Fibroblast of pulmonary artery (primary cell): ENCODE measurements at regions not wholly inside any gene's neighbourhood (a gene's known extent, or its start where the extent isn't known, plus 50 kb on each side); places are given as distances from the start of the nearest gene placed in this dataset.

Source experiments
- DNase-seq: peaks from one replicate; pipeline ENCODE4 v3.0.0-alpha.2; 2010; ENCODE audit warnings: low read depth
- H3K4me3 ChIP-seq: replicated peaks from 2 replicates; pipeline ENCODE4 v1.5.1; 2011; ENCODE audit warnings: low read depth, mild to moderate bottlenecking, control low read depth, low read length, moderate library complexity
- CTCF ChIP-seq: IDR thresholded peaks from 2 replicates; pipeline ENCODE4 v1.5.1; 2011; ENCODE audit warnings: mild to moderate bottlenecking, control low read depth, low read length, inconsistent platforms; ENCODE audit errors: missing control alignments

GRCh38 chr16:87198328-87198832, 118.8 kb downstream of the C16orf95 start:
- no peak for TF ChIP-seq CTCF
- H3K4me3 ChIP-seq = no peak overlapping the region
- DNase-seq = no peak

- H3K4me3 ChIP-seq = no peak overlapping the region
- no peak for TF ChIP-seq CTCF
These were observed 118.3 kb downstream of the C16orf95 start for GRCh38 chr16:87198881-87199280.

GRCh38 chr16:87199379-87199778, 117.8 kb downstream of the C16orf95 start:
- TF ChIP-seq CTCF = no peak
- H3K4me3 ChIP-seq = no peak overlapping the region
- DNase-seq = no peak

More at GRCh38 chr16:87198881-87199280, 118.3 kb downstream of the C16orf95 start:
- DNase-seq = no peak

GRCh38 chr16:87199901-87200300, 117.3 kb downstream of the C16orf95 start:
- DNase-seq = no peak
- TF ChIP-seq CTCF = no peak
- no peak overlapping the region for H3K4me3 ChIP-seq

GRCh38 chr16:87200637-87201036, 116.6 kb downstream of the C16orf95 start:
- H3K4me3 ChIP-seq = no peak overlapping the region
- DNase-seq = no peak
- no peak for TF ChIP-seq CTCF

GRCh38 chr16:87201052-87201451, 116.1 kb downstream of the C16orf95 start:
- no peak overlapping the region for H3K4me3 ChIP-seq
- TF ChIP-seq CTCF = no peak
- DNase-seq = peak; percentile 99

GRCh38 chr16:87201790-87202189, 115.4 kb downstream of the C16orf95 start:
- DNase-seq = no peak
- H3K4me3 ChIP-seq = no peak overlapping the region
- no peak for TF ChIP-seq CTCF
